Stomach smooth muscle (tissue), 2 donors: ENCODE measurements at regions not wholly inside any gene's neighbourhood (a gene's known extent, or its start where the extent isn't known, plus 50 kb on each side); places are given as distances from the start of the nearest gene placed in this dataset.
"Not testable (repeated sequence)": the region's sequence is repeated elsewhere in the genome, so short reads cannot be mapped to it uniquely, and the experiment has no call there.

Experiments used
- H3K27ac ChIP-seq: one replicate; pipeline ENCODE4 v1.7.0; 2013; ENCODE audit warnings: mild to moderate bottlenecking, low read length, inconsistent platforms
- H3K27me3 ChIP-seq, 2 donors: one replicate each; pipeline ENCODE4 v1.7.0; 2013; ENCODE audit warnings: low read length in 2 of 2; ENCODE audit not compliant: insufficient read depth in 2 of 2, control insufficient read depth in 1 of 2
- H3K36me3 ChIP-seq, 2 donors: one replicate each; pipeline ENCODE4 v1.7.0; 2013; ENCODE audit warnings: low read length in 2 of 2; ENCODE audit not compliant: control insufficient read depth in 2 of 2, insufficient read depth in 2 of 2
- H3K4me1 ChIP-seq: one replicate; pipeline ENCODE4 v1.7.0; 2013; ENCODE audit warnings: low read length; ENCODE audit not compliant: control insufficient read depth, insufficient read depth
- H3K4me3 ChIP-seq, 2 donors: one replicate each; pipeline ENCODE4 v1.7.0; 2013; ENCODE audit warnings: low read length in 2 of 2
- H3K9ac ChIP-seq, 2 donors: one replicate each; pipeline ENCODE4 v1.7.0; 2013; ENCODE audit warnings: low read length in 2 of 2, mild to moderate bottlenecking in 1 of 2
- H3K9me3 ChIP-seq, 2 donors: one replicate each; pipeline ENCODE4 v1.7.0; 2013; ENCODE audit warnings: low read length in 2 of 2; ENCODE audit not compliant: control insufficient read depth in 2 of 2
- donor health status: healthy.
- donor health status: Pancreatic carcinoma.

DNA sequence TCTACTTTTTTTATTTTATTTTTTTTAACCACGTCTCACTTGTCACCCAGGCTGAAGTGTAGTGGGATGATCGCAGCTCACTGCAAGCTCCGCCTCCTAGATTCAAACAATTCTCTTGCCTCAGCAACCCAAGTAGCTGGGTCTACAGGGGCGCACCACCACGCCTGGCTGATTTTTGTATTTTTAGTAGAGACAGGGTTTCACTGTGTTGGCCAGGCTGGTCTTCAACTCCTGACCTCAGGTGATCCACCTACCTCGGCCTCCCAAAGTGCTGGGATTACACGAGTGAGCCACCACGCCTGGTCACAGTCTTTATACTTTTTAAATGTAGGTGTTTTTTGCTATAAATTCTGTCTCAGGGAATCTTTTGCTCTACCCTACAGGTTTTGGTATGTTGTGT, 440.5 kb downstream of the XIRP2 start:
- H3K9ac ChIP-seq, H3K27ac ChIP-seq, H3K9me3 ChIP-seq, H3K36me3 ChIP-seq, H3K4me3 ChIP-seq, H3K27me3 ChIP-seq, H3K4me1 ChIP-seq: not testable (repeated sequence)

DNA sequence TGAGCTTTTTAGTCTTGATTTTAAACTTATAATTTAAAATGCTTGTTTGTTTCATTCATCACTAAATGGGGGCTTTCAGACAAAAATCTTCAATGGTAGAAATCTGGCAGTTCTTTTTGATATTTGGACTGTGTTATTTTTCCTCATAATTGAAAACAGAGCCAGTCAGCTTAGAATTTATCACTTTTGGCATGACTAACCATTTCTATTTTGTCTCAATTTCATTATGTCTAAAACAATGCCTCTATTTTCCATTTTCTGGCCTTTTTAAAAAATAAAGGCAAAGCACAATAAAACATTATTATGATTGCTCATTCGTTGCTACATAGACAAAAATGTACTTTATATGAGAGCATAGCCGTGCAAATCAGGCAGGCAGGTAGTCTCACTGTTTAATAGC, 434.5 kb downstream of the XIRP2 start:
- Histone ChIP-seq H3K4me3 (no peak overlapping the region), H3K27me3 (no peaks in the 10 kb centered on the region), H3K9ac (no peak overlapping the region), H3K9me3 (no peaks in the 10 kb centered on the region), H3K4me1 (no peaks in the 10 kb centered on the region), H3K36me3 (no peaks in the 10 kb centered on the region), H3K27ac (no peak overlapping the region)

DNA sequence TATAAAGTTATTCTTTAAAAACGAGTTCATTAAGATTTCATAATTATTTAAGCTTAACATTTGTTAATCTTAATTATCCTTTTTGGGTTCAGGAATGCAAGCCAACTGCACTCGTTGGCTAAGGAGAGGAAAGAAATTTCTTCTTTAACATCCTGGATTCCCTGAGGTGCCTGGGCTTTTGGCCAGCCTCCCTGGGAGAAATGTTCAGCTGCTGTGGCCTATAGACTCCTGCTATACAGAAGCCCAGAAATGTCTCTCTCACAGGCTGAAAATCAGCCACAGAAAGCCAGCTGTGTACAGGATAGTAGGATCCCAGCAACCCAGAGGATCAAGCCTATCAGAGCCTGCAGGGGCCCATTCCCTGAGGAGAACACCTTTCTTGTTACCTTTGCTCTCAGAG, 430.3 kb downstream of the XIRP2 start:
- no peak overlapping the region for H3K27ac ChIP-seq
- no peaks in the 10 kb centered on the region for H3K9me3 ChIP-seq
- no peaks in the 10 kb centered on the region for H3K4me1 ChIP-seq
- H3K9ac ChIP-seq = no peak overlapping the region
- no peaks in the 10 kb centered on the region for H3K27me3 ChIP-seq
- H3K36me3 ChIP-seq = no peaks in the 10 kb centered on the region
- no peak overlapping the region for H3K4me3 ChIP-seq

DNA sequence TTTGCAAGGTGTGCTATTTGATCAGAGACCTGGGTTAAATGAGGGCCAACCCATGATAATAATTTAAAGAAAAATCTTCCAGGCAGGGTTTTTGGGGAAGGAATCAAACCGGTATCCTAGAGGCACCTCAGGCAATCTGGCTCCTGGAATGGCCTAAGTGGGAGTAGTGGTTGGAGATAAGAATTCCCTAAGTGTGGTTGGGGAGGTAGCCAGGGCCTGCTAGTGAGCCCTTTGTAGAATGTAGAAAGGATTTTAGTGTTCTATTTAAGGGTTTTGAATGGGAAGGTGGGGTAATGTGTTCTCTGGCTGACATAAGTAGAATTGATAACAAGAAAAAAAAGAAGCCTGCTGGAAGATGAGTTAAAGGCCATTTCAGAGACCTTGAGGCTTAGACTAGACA, 422.2 kb downstream of the XIRP2 start:
- Histone ChIP-seq H3K27ac (no peak overlapping the region), H3K36me3 (no peaks in the 10 kb centered on the region), H3K9me3 (no peaks in the 10 kb centered on the region), H3K9ac (no peak overlapping the region), H3K4me3 (no peak overlapping the region), H3K4me1 (no peaks in the 10 kb centered on the region), H3K27me3 (no peaks in the 10 kb centered on the region)
